DMS153 (cell line): ENCODE measurements at regions not wholly inside any gene's neighbourhood (a gene's known extent, or its start where the extent isn't known, plus 50 kb on each side); places are given as distances from the start of the nearest gene placed in this dataset.

Experiments
- DNase-seq: peaks from one replicate; lab custom pipeline; 2025; lab: John Stamatoyannopoulos, UW

- no peak for DNase-seq
Measured at GRCh38 chr2:173419506-173419905, 64.8 kb downstream of the CDCA7 start.

- no peak for DNase-seq
Measured at GRCh38 chr2:173424886-173425285, 70.2 kb downstream of the CDCA7 start.

- DNase-seq = no peak
Measured at GRCh38 chr2:173427887-173428668, 73.4 kb downstream of the CDCA7 start.

GRCh38 chr2:173431191-173431590 lies 76.5 kb downstream of the CDCA7 start:
- no peak for DNase-seq

GRCh38 chr2:173432049-173432754 lies 77.5 kb downstream of the CDCA7 start:
- no peak for DNase-seq

GRCh38 chr2:173434762-173435569 lies 80.3 kb downstream of the CDCA7 start:
- DNase-seq = no peak

- DNase-seq = no peak
Measured at GRCh38 chr2:173435574-173435973, 80.9 kb downstream of the CDCA7 start.

- no peak for DNase-seq
Measured at GRCh38 chr2:173436088-173436487, 81.4 kb downstream of the CDCA7 start.

GRCh38 chr2:173441222-173441621 lies 86.5 kb downstream of the CDCA7 start:
- DNase-seq = no peak

- DNase-seq = no peak
Measured at GRCh38 chr2:173442542-173442941, 87.9 kb downstream of the CDCA7 start.

- DNase-seq = no peak
Measured at GRCh38 chr2:173446722-173447121, 92.0 kb downstream of the CDCA7 start.

- DNase-seq = peak; percentile 93
Measured at GRCh38 chr2:173448938-173449471, 94.3 kb downstream of the CDCA7 start.

GRCh38 chr2:173451118-173451517 lies 96.4 kb downstream of the CDCA7 start:
- DNase-seq = no peak

- no peak for DNase-seq
Measured at GRCh38 chr2:173451941-173452340, 97.3 kb downstream of the CDCA7 start.

GRCh38 chr2:173452416-173452815 lies 97.7 kb downstream of the CDCA7 start:
- no peak for DNase-seq

GRCh38 chr2:173456960-173457359 lies 102.3 kb downstream of the CDCA7 start:
- DNase-seq = no peak

GRCh38 chr2:173457366-173457765 lies 102.7 kb downstream of the CDCA7 start:
- no peak for DNase-seq

- DNase-seq = no peak
Measured at GRCh38 chr2:173458991-173459780, 104.5 kb downstream of the CDCA7 start.

GRCh38 chr2:173462892-173463840 lies 108.5 kb downstream of the CDCA7 start:
- DNase-seq = no peak

- DNase-seq = no peak
Measured at GRCh38 chr2:173463846-173464245, 109.2 kb downstream of the CDCA7 start.
